K562 (cell line): ENCODE measurements at regions not wholly inside any gene's neighbourhood (a gene's known extent, or its start where the extent isn't known, plus 50 kb on each side); places are given as distances from the start of the nearest gene placed in this dataset.
A peak's percentile ranks its signal among the peaks of the same experiment; 100 is the strongest.

Source experiments
- ATAC-seq: fragments of 200-7000 bp; cut with Tn5 transposase; 3 replicates; pipeline ENCODE4 v1.9.1; 2020; ENCODE audit warnings: moderate library complexity
- BruUV-seq: library from RNA; stranded (reverse); fragments of 400-500 nt; replicated peaks from 2 replicates; lab custom pipeline; 2021; lab: Mats Ljungman, UMichigan
- CTCF ChIA-PET: fragments of 300-600 bp; formaldehyde crosslinking; extraction: SDS; loops from one replicate; lab custom pipeline; 2021; ENCODE audit warnings: low intra/inter-chr PET ratio; lab: Yijun Ruan, JAX
- POLR2A ChIA-PET: fragments of 300-600, 350-650 bp; sonication (Branson Sonifier 250); formaldehyde crosslinking; extraction: SDS; loops from one replicate; lab custom pipeline; 2021; ENCODE audit warnings: antibody characterized with exemption, inconsistent platforms; lab: Yijun Ruan, JAX
- DNase-seq, 4 experiments: peaks; one replicate each; pipeline versions ENCODE4 v3.0.0 to v3.0.0-alpha.2; 2011 to 2018; ENCODE audit warnings: low spot score in 3 of 4, mixed read lengths in 3 of 4; ENCODE audit errors: extremely low read depth in 1 of 4
- FAIRE-seq: peaks from 2 replicates; lab custom pipeline; 2011; peaks lifted over from hg19 to GRCh38; lab: Jason Lieb, UNC
- H2AFZ ChIP-seq: 2 replicates; pipeline ENCODE4 v1.6.0; 2011; ENCODE audit warnings: low read depth, low read length, control low read depth, inconsistent platforms
- H3K27ac ChIP-seq: fragments of 200-600 bp; 3 replicates; pipeline ENCODE4 v1.8.0; 2011; ENCODE audit warnings: low read depth, mild to moderate bottlenecking, control low read depth, inconsistent platforms, low read length, moderate library complexity, mixed read lengths; ENCODE audit errors: extremely low read depth
- H3K27me3 ChIP-seq, 2 experiments: fragments of 300-600 bp in 1 of 2; 2 replicates in 1 of 2; 3 replicates in 1 of 2; pipeline versions ENCODE4 v1.6.0 to v1.8.0; 2011; ENCODE audit warnings: inconsistent platforms in 2 of 2, low read length in 2 of 2, mild to moderate bottlenecking in 1 of 2, mixed read lengths in 1 of 2, moderate library complexity in 1 of 2; ENCODE audit not compliant: control insufficient read depth in 2 of 2, insufficient read depth in 2 of 2
- H3K36me3 ChIP-seq: fragments of 300-600 bp; 3 replicates; pipeline ENCODE4 v1.8.0; 2011; ENCODE audit warnings: mild to moderate bottlenecking, low read length, inconsistent platforms; ENCODE audit not compliant: control insufficient read depth, insufficient read depth
- H3K4me1 ChIP-seq, 2 experiments: fragments of 200-600 bp in 1 of 2; replicated peaks in 1 of 2; 2 replicates in 1 of 2; 3 replicates in 1 of 2; pipeline versions ENCODE4 v1.5.1 to v1.8.0; 2011; ENCODE audit warnings: inconsistent platforms in 2 of 2, low read length in 2 of 2, mild to moderate bottlenecking in 1 of 2, mixed read lengths in 1 of 2, moderate library complexity in 1 of 2; ENCODE audit not compliant: control insufficient read depth in 2 of 2, insufficient read depth in 2 of 2
- H3K4me2 ChIP-seq: 2 replicates; pipeline ENCODE4 v1.6.1; 2011; ENCODE audit warnings: low read length, control low read depth, inconsistent platforms, mixed read lengths; ENCODE audit not compliant: insufficient read depth
- H3K4me3 ChIP-seq: fragments of 200-600 bp; sonication (generic), shearing (Covaris generic); 2 replicates; pipeline ENCODE4 v1.5.1; 2016; ENCODE audit warnings: control low read depth, inconsistent platforms
- H3K79me2 ChIP-seq: fragments of 200-600 bp; 3 replicates; pipeline ENCODE4 v1.8.0; 2011; ENCODE audit warnings: low read length, inconsistent platforms; ENCODE audit not compliant: control insufficient read depth, insufficient read depth
- H3K9ac ChIP-seq, 2 experiments: 2 replicates each; pipeline versions ENCODE4 v1.6.0 to v1.6.1; 2011; ENCODE audit warnings: low read depth in 2 of 2, low read length in 2 of 2, control low read depth in 1 of 2, inconsistent platforms in 1 of 2, mild to moderate bottlenecking in 1 of 2, mixed read lengths in 1 of 2; ENCODE audit not compliant: insufficient read depth in 1 of 2
- H3K9me1 ChIP-seq: one replicate; pipeline ENCODE4 v1.6.0; 2011; ENCODE audit warnings: inconsistent platforms, mild to moderate bottlenecking, low read length, moderate library complexity; ENCODE audit not compliant: control insufficient read depth, insufficient read depth
- H3K9me3 ChIP-seq: replicated peaks from 2 replicates; pipeline ENCODE4 v1.5.1; 2011; ENCODE audit warnings: low read depth, low read length, inconsistent platforms; ENCODE audit not compliant: control insufficient read depth, insufficient read depth
- H4K20me1 ChIP-seq: replicated peaks from 2 replicates; pipeline ENCODE4 v1.6.1; 2011; ENCODE audit warnings: low read length, inconsistent platforms, mixed read lengths; ENCODE audit not compliant: control insufficient read depth, insufficient read depth
- CBFA2T2 ChIP-seq: fragments of 450-650 bp; conservative IDR thresholded peaks from 2 replicates; pipeline ENCODE4 v1.6.1; 2017; ENCODE audit warnings: mild to moderate bottlenecking
- CCAR2 ChIP-seq: fragments of 200-400 bp; formaldehyde crosslinking; IDR thresholded peaks from 2 replicates; pipeline ENCODE4 v1.6.1; 2017; ENCODE audit warnings: mild to moderate bottlenecking, low read depth, low read length
- CREM ChIP-seq: IDR thresholded peaks from 2 replicates; pipeline ENCODE4 v1.6.1; 2014; ENCODE audit warnings: antibody characterized with exemption, low read depth
- FOS ChIP-seq: IDR thresholded peaks from 3 replicates; pipeline ENCODE4 v1.6.1; 2011; ENCODE audit not compliant: insufficient read length; ENCODE audit errors: extremely low read depth
- GABPA ChIP-seq: fragments of 200-800 bp; sonication (Bioruptor generic); conservative IDR thresholded peaks from 2 replicates; pipeline ENCODE4 v1.6.1; 2016; ENCODE audit warnings: low read depth, missing genetic modification characterization, missing compliant biosample characterization
- GTF2A2 ChIP-seq: IDR thresholded peaks from 2 replicates; pipeline ENCODE4 v1.6.1; 2016; ENCODE audit warnings: mild to moderate bottlenecking, missing genetic modification characterization, missing compliant biosample characterization
- HNRNPL ChIP-seq: fragments of 200-400 bp; formaldehyde crosslinking; IDR thresholded peaks from 2 replicates; pipeline ENCODE4 v1.6.1; 2017; ENCODE audit warnings: low read depth, mild to moderate bottlenecking, low read length
- ILF3 ChIP-seq: fragments of 450-650 bp; IDR thresholded peaks from 2 replicates; pipeline ENCODE4 v1.6.1; 2018; ENCODE audit warnings: antibody characterized with exemption, mild to moderate bottlenecking, moderate library complexity, borderline replicate concordance
- MYC ChIP-seq, 2 experiments: fragments of 250-450 bp in 1 of 2; sonication (Bioruptor Pico) in 1 of 2; IDR thresholded peaks; 2 replicates each; pipeline versions ENCODE4 v1.5.1 to v1.6.1; 2012 to 2021; ENCODE audit warnings: low read depth in 2 of 2, borderline replicate concordance in 1 of 2, improper control_type of control experiment in 1 of 2, low read length in 1 of 2, mild to moderate bottlenecking in 1 of 2, moderate library complexity in 1 of 2
- RAD51 ChIP-seq: fragments of 450-650 bp; IDR thresholded peaks from 2 replicates; pipeline ENCODE4 v1.7.1; 2016; ENCODE audit warnings: low read depth, mild to moderate bottlenecking, borderline replicate concordance
- TRIM24 ChIP-seq, 2 experiments: fragments of 450-650 bp; IDR thresholded peaks; 2 replicates each; pipeline ENCODE4 v1.6.1; 2016
- YBX1 ChIP-seq: fragments of 450-650 bp; IDR thresholded peaks from 2 replicates; pipeline ENCODE4 v1.7.1; 2016; ENCODE audit warnings: mild to moderate bottlenecking
- ZFPM2 ChIP-seq: fragments of 250-450 bp; sonication (Bioruptor Pico); IDR thresholded peaks from 2 replicates; pipeline ENCODE4 v1.5.1; 2022; ENCODE audit warnings: mild to moderate bottlenecking
- ZNF165 ChIP-seq: fragments of 250-450 bp; sonication (Bioruptor Pico); IDR thresholded peaks from 2 replicates; pipeline ENCODE4 v1.4.0; 2020; ENCODE audit warnings: borderline replicate concordance
- ZNF239 ChIP-seq: fragments of 250-450 bp; sonication (Bioruptor Pico); IDR thresholded peaks from 2 replicates; pipeline ENCODE4 v1.4.0; 2020; ENCODE audit warnings: mild to moderate bottlenecking
- ZNF316 ChIP-seq: fragments of 450-650 bp; IDR thresholded peaks from 2 replicates; pipeline ENCODE4 v1.6.1; 2016
- WGBS: fragments of 100-300 bp; shearing (Covaris generic); methylation state at CpG from one replicate; pipeline ENCODE4 v1.1.6; 2016; ENCODE audit warnings: low coverage, mixed read lengths; ENCODE audit not compliant: insufficient coverage; ENCODE audit errors: missing lambda C conversion rate; 5-methylcytosine and 5-hydroxymethylcytosine counted together
- in situ Hi-C: fragments of 300-500 bp; cut with MboI; formaldehyde crosslinking; loops from 4 replicates; pipeline ENCODE4 v1.15.0; 2018; ENCODE audit warnings: inconsistent platforms, mixed read lengths
- intact Hi-C: fragments of 100-400 bp; cut with micrococcal nuclease; formaldehyde crosslinking; loops from 2 replicates; pipeline ENCODE4 v1.14.2; 2022
- TF ChIP-seq, protein P1 (sequence below), 2 experiments: fragments of 250-450 bp in 1 of 2; fragments of 450-650 bp in 1 of 2; sonication (Bioruptor Pico) in 1 of 2; IDR thresholded peaks; 2 replicates each; pipeline versions ENCODE4 v1.6.1 to v1.8.0; 2016 to 2021; ENCODE audit warnings: mild to moderate bottlenecking in 2 of 2, moderate library complexity in 2 of 2, missing compliant biosample characterization in 1 of 2, missing genetic modification characterization in 1 of 2
- TF ChIP-seq, protein P2 (sequence below): fragments of 250-450 bp; sonication (Bioruptor Pico); IDR thresholded peaks from 2 replicates; pipeline ENCODE4 v1.4.0; 2020; ENCODE audit warnings: mild to moderate bottlenecking, moderate library complexity

DNA sequence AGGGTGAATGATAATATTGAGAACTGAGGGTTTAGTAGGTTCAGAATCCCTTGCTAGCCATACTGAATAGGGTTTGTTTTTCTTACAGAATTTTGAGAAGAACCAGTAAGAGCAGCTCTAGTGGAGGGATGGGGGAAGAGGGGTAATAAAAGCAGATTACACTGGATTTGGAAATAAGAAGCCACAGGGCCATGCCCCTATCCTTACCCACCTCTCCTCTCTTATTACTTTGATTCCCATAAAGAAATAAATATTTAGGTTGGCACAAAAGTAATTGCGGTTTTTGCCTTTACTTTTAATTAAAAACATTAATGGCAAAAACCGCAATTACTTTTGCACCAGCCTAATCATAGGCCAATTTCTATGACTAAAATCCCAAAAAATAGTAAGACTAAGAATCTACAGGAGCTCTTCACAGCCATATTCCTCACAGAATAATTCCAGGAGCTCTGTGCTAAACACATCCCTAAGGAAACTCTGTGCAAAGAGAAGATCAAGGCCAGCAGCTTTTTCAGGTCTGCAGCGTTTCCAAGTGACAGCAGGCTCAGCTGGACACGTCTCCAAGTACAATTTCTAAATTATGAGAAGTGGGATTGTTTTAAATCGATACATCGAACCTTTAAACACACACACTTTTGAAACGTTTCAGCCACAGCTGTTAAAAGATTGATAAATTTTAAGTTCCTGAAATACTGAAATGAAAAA, 58.4 kb upstream of the RTN4 start:
- no TSS peak for BruUV-seq
- Histone ChIP-seq H4K20me1 (no peaks in the 10 kb centered on the region), H3K4me1 (peaks cover 18 to 52% of the 10 kb centered on the region in 2 experiments), H3K4me3 (no peak overlapping the region), H3K36me3 (no peaks in the 10 kb centered on the region), H3K27me3 (no peaks in the 10 kb centered on the region), H3K9me1 (no peaks in the 10 kb centered on the region), H3K79me2 (no peaks in the 10 kb centered on the region), H3K9ac (no peak overlapping the region), H2AFZ (peak overlapping the region; percentile 72; the same call in 1 of the 2 replicates), H3K4me2 (no peak overlapping the region), H3K9me3 (no peaks in the 10 kb centered on the region), H3K27ac (no peak overlapping the region)
- TF ChIP-seq, protein P1, sequence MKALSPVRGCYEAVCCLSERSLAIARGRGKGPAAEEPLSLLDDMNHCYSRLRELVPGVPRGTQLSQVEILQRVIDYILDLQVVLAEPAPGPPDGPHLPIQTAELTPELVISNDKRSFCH (CRISPR knock-in tag; IDR thresholded peaks at IDR 0.05) = no peak
- TF ChIP-seq, protein P1 (tag; IDR thresholded peaks at IDR 0.05) = no peak
- TF ChIP-seq ILF3 = no peak
- TF ChIP-seq GABPA (tag) = no peak
- TF ChIP-seq CREM = no peak
- TF ChIP-seq ZNF165 (CRISPR knock-in tag) = no peak
- no peak for TF ChIP-seq ZFPM2 (CRISPR knock-in tag)
- TF ChIP-seq GTF2A2 = no peak
- TF ChIP-seq FOS = no peak
- no peak for TF ChIP-seq YBX1
- TF ChIP-seq CCAR2 = no peak
- TF ChIP-seq, protein P2, sequence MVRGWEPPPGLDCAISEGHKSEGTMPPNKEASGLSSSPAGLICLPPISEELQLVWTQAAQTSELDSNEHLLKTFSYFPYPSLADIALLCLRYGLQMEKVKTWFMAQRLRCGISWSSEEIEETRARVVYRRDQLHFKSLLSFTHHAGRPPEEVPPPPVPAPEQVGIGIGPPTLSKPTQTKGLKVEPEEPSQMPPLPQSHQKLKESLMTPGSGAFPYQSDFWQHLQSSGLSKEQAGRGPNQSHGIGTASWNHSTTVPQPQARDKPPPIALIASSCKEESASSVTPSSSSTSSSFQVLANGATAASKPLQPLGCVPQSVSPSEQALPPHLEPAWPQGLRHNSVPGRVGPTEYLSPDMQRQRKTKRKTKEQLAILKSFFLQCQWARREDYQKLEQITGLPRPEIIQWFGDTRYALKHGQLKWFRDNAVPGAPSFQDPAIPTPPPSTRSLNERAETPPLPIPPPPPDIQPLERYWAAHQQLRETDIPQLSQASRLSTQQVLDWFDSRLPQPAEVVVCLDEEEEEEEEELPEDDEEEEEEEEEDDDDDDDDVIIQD = no peak
- no peak for TF ChIP-seq HNRNPL
- no peak for TF ChIP-seq MYC (IDR thresholded peaks at IDR 0.05; ENCODE audit: low read depth, low read length)
- no peak for TF ChIP-seq MYC (CRISPR knock-in tag; IDR thresholded peaks at IDR 0.05; ENCODE audit: borderline replicate concordance, low read depth)
- TF ChIP-seq ZNF316 = no peak
- no peak for TF ChIP-seq TRIM24 (IDR thresholded peaks at IDR 0.05)
- no peak for TF ChIP-seq CBFA2T2
- TF ChIP-seq ZNF239 = no peak
- no peak for TF ChIP-seq RAD51
- WGBS = 65% methylated on average over 7 of the region's 7 CpGs
- in situ Hi-C loops (no loop called here), intact Hi-C loops (loop anchor here (5.0 kb wide), 1 partner anchor 34 kb away; no protein-coding TSS in a partner anchor)
- ChIA-PET CTCF (no interaction called here), POLR2A (interaction anchor here (0.7 to 1.7 kb wide), 4 partner anchors 8 to 60 kb away, joined by 3 to 5 read pairs (median 4); no protein-coding TSS in a partner anchor)
- DNase-seq (no peak), FAIRE-seq (no peak), ATAC-seq (no peak)
